SK-N-MC (cell line): ENCODE measurements at regions not wholly inside any gene's neighbourhood (a gene's known extent, or its start where the extent isn't known, plus 50 kb on each side); places are given as distances from the start of the nearest gene placed in this dataset.
"Not testable (repeated sequence)": the region's sequence is repeated elsewhere in the genome, so short reads cannot be mapped to it uniquely, and the experiment has no call there.

Experiments used
- DNase-seq: peaks from one replicate; pipeline ENCODE4 v3.0.0-alpha.2; 2011; ENCODE audit warnings: low read depth, low spot score
- H3K27ac ChIP-seq: fragments of 200-600 bp; sonication (generic); 2 replicates; pipeline ENCODE4 v1.5.1; 2016; ENCODE audit warnings: mixed run types
- H3K36me3 ChIP-seq: fragments of 200-600 bp; sonication (generic); 2 replicates; pipeline ENCODE4 v1.6.1; 2017; ENCODE audit warnings: antibody characterized with exemption, low read length, mixed read lengths; ENCODE audit not compliant: insufficient read depth
- H3K4me3 ChIP-seq: fragments of 200-600 bp; sonication (generic); 2 replicates; pipeline ENCODE4 v1.5.1; 2016
- H3K9ac ChIP-seq: fragments of 200-600 bp; sonication (generic); 2 replicates; pipeline ENCODE4 v1.8.0; 2017; ENCODE audit warnings: mixed run types, mixed read lengths; ENCODE audit not compliant: insufficient read length
- H3K9me3 ChIP-seq: fragments of 200-600 bp; sonication (generic); 2 replicates; pipeline ENCODE4 v1.6.1; 2017; ENCODE audit warnings: low read depth, mild to moderate bottlenecking, antibody characterized with exemption, low read length, moderate library complexity, mixed read lengths
- EZH2 ChIP-seq: fragments of 200-600 bp; sonication (generic); IDR thresholded peaks from one replicate; pipeline ENCODE4 v1.6.1; 2017; ENCODE audit warnings: antibody characterized with exemption
- FOXP2 ChIP-seq: optimal IDR thresholded peaks from 2 replicates; pipeline ENCODE3; 2011; ENCODE audit warnings: mild to moderate bottlenecking, moderate library complexity; ENCODE audit not compliant: insufficient read depth; ENCODE audit errors: extremely low read length, control extremely low read depth
- POLR2AphosphoS5 ChIP-seq: IDR thresholded peaks from 2 replicates; pipeline ENCODE4 v1.6.1; 2012; ENCODE audit warnings: mild to moderate bottlenecking, low read depth, low read length, borderline replicate concordance

GRCh38 chr13:44842158-44842557 is 147.1 kb downstream of the NUFIP1 start:
- no peak for DNase-seq
- H3K36me3 ChIP-seq = no peaks in the 10 kb centered on the region
- no peak for TF ChIP-seq POLR2AphosphoS5
- TF ChIP-seq FOXP2 = no peak
- no peak for TF ChIP-seq EZH2
- no peak overlapping the region for H3K4me3 ChIP-seq
- H3K9me3 ChIP-seq = no peaks in the 10 kb centered on the region
- no peak overlapping the region for H3K27ac ChIP-seq
- H3K9ac ChIP-seq = no peak overlapping the region

- DNase-seq = no peak
- Histone ChIP-seq H3K9me3 (no peaks in the 10 kb centered on the region), H3K9ac (no peak overlapping the region), H3K27ac (no peak overlapping the region), H3K4me3 (no peak overlapping the region), H3K36me3 (no peaks in the 10 kb centered on the region)
- TF ChIP-seq FOXP2 (no peak), EZH2 (no peak), POLR2AphosphoS5 (no peak)
Measured at GRCh38 chr13:44840131-44840530, 149.1 kb downstream of the NUFIP1 start.

GRCh38 chr13:44837250-44837649 is 152.0 kb downstream of the NUFIP1 start:
- Histone ChIP-seq H3K4me3 (no peak overlapping the region), H3K27ac (no peak overlapping the region), H3K9ac (no peak overlapping the region), H3K36me3 (no peaks in the 10 kb centered on the region), H3K9me3 (no peaks in the 10 kb centered on the region)
- no peak for TF ChIP-seq FOXP2
- TF ChIP-seq EZH2 = no peak
- TF ChIP-seq POLR2AphosphoS5 = no peak
- DNase-seq = no peak

GRCh38 chr13:44834404-44834803 is 154.9 kb downstream of the NUFIP1 start:
- TF ChIP-seq FOXP2 (no peak), EZH2 (no peak), POLR2AphosphoS5 (no peak)
- Histone ChIP-seq H3K4me3 (no peak overlapping the region), H3K36me3 (no peaks in the 10 kb centered on the region), H3K9me3 (no peaks in the 10 kb centered on the region), H3K27ac (no peak overlapping the region), H3K9ac (no peak overlapping the region)
- no peak for DNase-seq

- H3K9ac ChIP-seq = no peak overlapping the region
- H3K4me3 ChIP-seq = no peak overlapping the region
- H3K27ac ChIP-seq = no peak overlapping the region
- TF ChIP-seq FOXP2 (no peak), POLR2AphosphoS5 (no peak), EZH2 (no peak)
- no peaks in the 10 kb centered on the region for H3K9me3 ChIP-seq
- no peak for DNase-seq
- no peaks in the 10 kb centered on the region for H3K36me3 ChIP-seq
Measured at GRCh38 chr13:44833626-44834025, 155.6 kb downstream of the NUFIP1 start.

- H3K27ac ChIP-seq = no peak overlapping the region
- no peaks in the 10 kb centered on the region for H3K36me3 ChIP-seq
- H3K9me3 ChIP-seq = no peaks in the 10 kb centered on the region
- DNase-seq = no peak
- H3K9ac ChIP-seq = no peak overlapping the region
- H3K4me3 ChIP-seq = no peak overlapping the region
- TF ChIP-seq POLR2AphosphoS5 (no peak), FOXP2 (no peak), EZH2 (no peak)
Measured at GRCh38 chr13:44833139-44833538, 156.1 kb downstream of the NUFIP1 start.

GRCh38 chr13:44826591-44827350 is 162.5 kb downstream of the NUFIP1 start:
- no peak overlapping the region for H3K4me3 ChIP-seq
- H3K9me3 ChIP-seq = no peaks in the 10 kb centered on the region
- no peak overlapping the region for H3K27ac ChIP-seq
- no peak for DNase-seq
- TF ChIP-seq EZH2 (no peak), FOXP2 (no peak), POLR2AphosphoS5 (no peak)
- no peaks in the 10 kb centered on the region for H3K36me3 ChIP-seq
- H3K9ac ChIP-seq = no peak overlapping the region

- no peaks in the 10 kb centered on the region for H3K9me3 ChIP-seq
- no peak overlapping the region for H3K9ac ChIP-seq
- no peak overlapping the region for H3K27ac ChIP-seq
- no peaks in the 10 kb centered on the region for H3K36me3 ChIP-seq
- no peak overlapping the region for H3K4me3 ChIP-seq
- DNase-seq = no peak
- TF ChIP-seq POLR2AphosphoS5 (no peak), FOXP2 (no peak), EZH2 (no peak)
Measured at GRCh38 chr13:44825953-44826352, 163.3 kb downstream of the NUFIP1 start.

- not testable (repeated sequence) for DNase-seq, H3K4me3 ChIP-seq, H3K9ac ChIP-seq, H3K36me3 ChIP-seq, H3K9me3 ChIP-seq, H3K27ac ChIP-seq
Measured at GRCh38 chr13:44823555-44823954, 165.7 kb downstream of the NUFIP1 start.
